Transverse colon (tissue), 4 donors: ENCODE measurements at regions not wholly inside any gene's neighbourhood (a gene's known extent, or its start where the extent isn't known, plus 50 kb on each side); places are given as distances from the start of the nearest gene placed in this dataset.

Source experiments
- CTCF ChIP-seq, 5 experiments: fragments of 200-600 bp in 3 of 5; fragments of 450-650 bp in 2 of 5; sonication (generic) in 3 of 5; IDR thresholded peaks; 1 replicate in 2 of 5; 2 replicates in 3 of 5; pipeline ENCODE4 v1.5.1; 2016 to 2017; ENCODE audit warnings: antibody characterized with exemption in 5 of 5, inconsistent platforms in 3 of 5, mild to moderate bottlenecking in 2 of 5, moderate library complexity in 1 of 5
- EP300 ChIP-seq: sonication (generic); formaldehyde crosslinking; IDR thresholded peaks from one replicate; pipeline ENCODE4 v1.6.1; 2017; ENCODE audit warnings: antibody characterized with exemption, low read depth
- POLR2A ChIP-seq: fragments of 450-650 bp; IDR thresholded peaks from one replicate; pipeline ENCODE4 v1.6.1; 2016; ENCODE audit warnings: antibody characterized with exemption, mild to moderate bottlenecking, moderate library complexity
- POLR2AphosphoS5 ChIP-seq, 3 donors: sonication (generic); formaldehyde crosslinking; IDR thresholded peaks; one replicate each; pipeline ENCODE4 v1.6.1; 2016; ENCODE audit warnings: antibody characterized with exemption in 3 of 3

GRCh38 chr4:108555701-108556100 is 64.7 kb upstream of the RPL34 start:
- TF ChIP-seq POLR2A (no peak), CTCF (IDR thresholded peaks at IDR 0.05) (no peak), EP300 (no peak), POLR2AphosphoS5 (IDR thresholded peaks at IDR 0.05) (no peak)
